AG09319 (cell line): ENCODE measurements at regions not wholly inside any gene's neighbourhood (a gene's known extent, or its start where the extent isn't known, plus 50 kb on each side); places are given as distances from the start of the nearest gene placed in this dataset.

Experiments used
- DNase-seq: peaks from one replicate; pipeline ENCODE4 v3.0.0-alpha.2; 2010; ENCODE audit warnings: low read depth; ENCODE audit errors: extremely low read depth
- TF ChIP-seq, protein P1 (sequence below): IDR thresholded peaks from 2 replicates; pipeline ENCODE4 v1.5.1; 2011; ENCODE audit warnings: low read depth, mild to moderate bottlenecking, inconsistent platforms, low read length, moderate library complexity

DNA sequence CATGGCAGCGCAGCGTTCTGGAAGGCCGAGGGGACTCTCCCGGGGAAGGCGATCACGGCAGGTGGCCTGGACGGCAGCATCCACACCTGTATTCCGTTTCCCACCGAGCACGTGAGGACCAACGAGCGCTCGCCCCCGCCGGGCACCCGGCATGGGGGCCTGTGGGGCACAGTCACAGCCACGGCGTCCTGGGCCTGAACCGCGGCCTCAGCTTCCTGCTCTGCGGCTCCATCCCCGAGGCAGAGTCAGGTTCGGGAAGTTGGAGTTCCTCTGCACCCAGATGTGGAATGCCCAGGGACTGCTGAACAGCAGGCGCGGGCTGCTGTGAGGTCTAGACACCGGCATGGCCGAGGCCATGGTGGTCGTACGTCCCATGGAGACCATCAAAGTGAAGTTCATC is 1713.9 kb downstream of the TP53TG3F start:
- TF ChIP-seq, protein P1, sequence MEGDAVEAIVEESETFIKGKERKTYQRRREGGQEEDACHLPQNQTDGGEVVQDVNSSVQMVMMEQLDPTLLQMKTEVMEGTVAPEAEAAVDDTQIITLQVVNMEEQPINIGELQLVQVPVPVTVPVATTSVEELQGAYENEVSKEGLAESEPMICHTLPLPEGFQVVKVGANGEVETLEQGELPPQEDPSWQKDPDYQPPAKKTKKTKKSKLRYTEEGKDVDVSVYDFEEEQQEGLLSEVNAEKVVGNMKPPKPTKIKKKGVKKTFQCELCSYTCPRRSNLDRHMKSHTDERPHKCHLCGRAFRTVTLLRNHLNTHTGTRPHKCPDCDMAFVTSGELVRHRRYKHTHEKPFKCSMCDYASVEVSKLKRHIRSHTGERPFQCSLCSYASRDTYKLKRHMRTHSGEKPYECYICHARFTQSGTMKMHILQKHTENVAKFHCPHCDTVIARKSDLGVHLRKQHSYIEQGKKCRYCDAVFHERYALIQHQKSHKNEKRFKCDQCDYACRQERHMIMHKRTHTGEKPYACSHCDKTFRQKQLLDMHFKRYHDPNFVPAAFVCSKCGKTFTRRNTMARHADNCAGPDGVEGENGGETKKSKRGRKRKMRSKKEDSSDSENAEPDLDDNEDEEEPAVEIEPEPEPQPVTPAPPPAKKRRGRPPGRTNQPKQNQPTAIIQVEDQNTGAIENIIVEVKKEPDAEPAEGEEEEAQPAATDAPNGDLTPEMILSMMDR, result no peak
- no peak for DNase-seq

DNA sequence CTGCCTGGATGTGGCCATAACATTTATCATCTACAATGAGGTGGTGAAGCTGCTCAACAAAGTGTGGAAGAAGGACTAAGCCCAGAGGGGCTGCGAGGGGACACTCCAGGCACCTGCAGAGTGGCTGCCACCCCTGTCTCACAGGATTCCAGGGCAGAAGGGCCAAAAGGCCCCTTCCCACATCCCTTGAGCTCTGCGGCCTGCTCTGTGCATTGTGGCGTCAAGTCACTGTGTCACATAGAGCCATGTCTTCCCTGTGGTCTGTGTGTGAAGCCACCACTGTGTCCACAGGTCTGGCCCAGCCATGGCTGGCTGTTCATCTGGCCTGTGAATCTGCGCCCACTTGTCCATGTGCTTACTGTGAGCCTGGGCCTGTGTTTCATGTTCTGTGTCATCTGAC is 1714.6 kb downstream of the TP53TG3F start:
- TF ChIP-seq, protein P1, result no peak
- no peak for DNase-seq

DNA sequence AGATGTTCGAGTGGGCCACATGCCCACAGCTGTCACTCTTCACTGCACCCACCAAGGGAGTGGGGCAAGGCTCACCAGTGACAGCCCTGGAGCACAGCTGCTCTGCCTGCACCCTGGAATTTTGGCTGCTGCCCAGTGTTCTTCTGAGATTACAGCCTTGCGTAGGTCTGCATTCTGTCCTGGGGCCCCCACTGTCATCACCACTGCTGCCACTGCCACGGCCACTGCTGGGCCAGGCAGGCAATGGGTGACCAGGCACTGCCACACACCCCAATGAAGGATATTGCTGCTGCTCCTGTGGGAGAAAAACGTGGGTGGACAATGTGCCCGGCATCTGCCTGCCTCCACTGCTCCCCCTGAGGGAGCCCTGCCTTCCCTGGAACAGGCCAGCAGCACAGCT is 1717.0 kb downstream of the TP53TG3F start:
- TF ChIP-seq, protein P1, result no peak
- DNase-seq, result no peak

DNA sequence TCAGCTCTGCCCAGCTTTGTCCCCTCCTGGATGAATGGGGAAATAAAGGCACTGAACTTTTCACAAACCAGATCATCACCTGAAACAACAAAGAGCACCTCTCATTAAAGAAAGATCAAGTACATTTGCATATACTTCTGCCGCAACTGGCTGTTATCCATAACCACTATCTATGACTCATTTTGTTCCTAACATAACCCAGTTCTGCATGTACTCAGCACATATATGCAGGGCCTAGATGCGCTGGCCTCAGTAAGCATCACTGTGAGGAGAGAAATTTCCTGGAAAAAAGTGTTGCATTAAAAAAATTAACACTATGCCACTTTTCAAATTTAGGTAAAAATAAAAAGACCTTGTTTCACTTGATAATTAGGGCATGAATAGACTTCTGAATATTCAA is 1718.4 kb downstream of the TP53TG3F start:
- TF ChIP-seq, protein P1, result no peak
- DNase-seq, result no peak

DNA sequence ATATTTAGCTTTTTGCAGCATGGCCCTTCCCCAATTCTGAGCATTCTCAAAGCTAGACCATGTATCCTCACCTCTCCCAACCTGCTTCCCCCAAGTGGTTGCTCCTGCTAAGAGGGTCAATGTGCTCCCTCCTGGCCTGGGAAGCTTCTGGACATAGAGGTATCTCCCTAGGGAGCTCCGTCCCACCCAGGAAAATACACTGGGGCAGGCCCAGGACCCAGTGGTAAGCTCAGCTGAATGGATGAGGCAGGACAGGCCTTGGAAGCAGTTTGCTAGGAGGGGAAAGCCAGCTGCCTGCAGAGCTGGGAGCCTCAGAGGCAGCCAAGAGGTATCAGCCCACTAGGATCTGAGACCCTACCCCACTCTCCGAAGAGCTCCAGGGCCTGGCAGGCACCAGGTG is 1721.6 kb downstream of the TP53TG3F start:
- TF ChIP-seq, protein P1, result no peak
- no peak for DNase-seq

DNA sequence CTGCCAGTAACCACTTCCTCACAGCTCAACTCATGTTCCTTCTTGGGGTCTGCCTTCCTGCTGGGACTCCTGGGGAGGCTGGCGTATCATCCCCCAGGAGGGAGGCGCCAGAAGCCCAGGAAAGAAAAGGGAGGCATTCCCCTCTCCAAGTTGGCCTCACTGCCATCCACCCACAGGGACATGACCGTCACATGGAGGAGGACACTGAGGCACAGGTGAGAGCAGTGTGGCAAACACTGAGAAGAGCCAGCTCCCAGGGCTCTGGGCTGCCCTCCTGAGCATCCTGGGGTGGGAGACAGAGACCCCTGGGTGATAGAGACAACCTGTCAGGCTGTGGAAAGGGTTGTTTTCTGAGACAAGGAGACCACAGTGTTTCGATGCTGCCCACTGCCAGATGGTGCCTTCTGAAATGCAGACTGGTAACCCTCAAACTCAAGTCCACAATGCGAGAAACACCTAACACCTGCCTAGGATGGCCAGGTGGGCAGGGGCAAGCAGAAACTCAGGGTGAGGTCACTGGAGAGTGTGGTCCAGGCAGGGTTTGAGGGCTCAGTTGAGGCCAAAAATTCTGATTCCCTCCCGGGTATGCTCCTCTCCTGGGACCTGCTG is 1722.1 kb downstream of the TP53TG3F start:
- TF ChIP-seq, protein P1, result no peak
- no peak for DNase-seq

DNA sequence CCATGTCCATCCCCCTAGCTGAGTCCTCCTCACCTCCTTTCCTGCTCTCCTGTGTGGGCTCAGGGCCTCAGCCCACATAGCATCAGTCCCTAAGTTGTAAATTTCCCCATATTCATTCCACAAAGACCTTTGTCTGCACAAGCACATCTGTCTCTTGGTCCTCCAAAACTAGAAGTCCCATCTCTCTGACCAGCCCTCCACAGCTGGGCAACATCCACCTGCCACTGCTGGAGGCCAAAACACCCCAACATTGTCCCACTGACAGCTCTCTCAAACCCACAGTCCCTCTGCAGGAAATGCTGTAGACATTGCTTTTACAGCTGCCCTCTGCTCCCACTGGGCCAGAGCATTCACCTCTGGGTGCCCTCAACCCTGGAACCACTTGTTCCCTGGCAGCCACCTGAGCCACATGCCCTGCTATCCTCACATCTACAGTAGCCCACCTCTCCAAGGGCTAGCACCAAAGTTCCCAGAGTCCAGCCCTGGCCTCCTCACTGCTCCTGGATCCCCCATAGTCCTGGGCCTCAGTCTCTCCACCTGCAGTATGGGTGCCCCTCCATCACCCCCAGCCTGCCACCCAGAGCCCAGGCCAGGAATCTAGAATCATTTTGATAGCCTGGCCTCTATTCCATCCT is 1722.7 kb downstream of the TP53TG3F start:
- TF ChIP-seq, protein P1, result no peak

More for the DNA sequence above, 1722.7 kb downstream of the TP53TG3F start:
- DNase-seq, result no peak
